ENCODE measurements at regions not wholly inside any gene's neighbourhood (a gene's known extent, or its start where the extent isn't known, plus 50 kb on each side); places are given as distances from the start of the nearest gene placed in this dataset.
"Not testable (repeated sequence)": the region's sequence is repeated elsewhere in the genome, so short reads cannot be mapped to it uniquely, and the experiment has no call there.

- not testable (repeated sequence) for TF ChIP-seq CTCF (CRISPR knock-in tag; IDR thresholded peaks at IDR 0.05); GABPA (IDR thresholded peaks at IDR 0.05; ENCODE audit: low read depth, low read length); GABPA (CRISPR knock-in tag; IDR thresholded peaks at IDR 0.05; ENCODE audit: low read depth); SMARCE1 (IDR thresholded peaks at IDR 0.05; ENCODE audit: borderline replicate concordance); PHF8 (CRISPR knock-in tag; IDR thresholded peaks at IDR 0.05); POLR2A (IDR thresholded peaks at IDR 0.05; ENCODE audit: insufficient read depth in 1 of 2, low read depth in 2 of 2, low read length in 2 of 2); ZNF142 (CRISPR knock-in tag; IDR thresholded peaks at IDR 0.05); ZFP1 (CRISPR knock-in tag; IDR thresholded peaks at IDR 0.05); BRCA1 (CRISPR knock-in tag; IDR thresholded peaks at IDR 0.05)
These were observed 85.8 kb upstream of the ADGRA3 start for GRCh38 chr4:22601638-22602037.

Data from HepG2 (cell line).